CD4-positive, alpha-beta T cell (primary cell): ENCODE measurements at regions not wholly inside any gene's neighbourhood (a gene's known extent, or its start where the extent isn't known, plus 50 kb on each side); places are given as distances from the start of the nearest gene placed in this dataset.

Experiments
- ATAC-seq: fragments of 200-7000 bp; cut with Tn5 transposase; one replicate; pipeline ENCODE4 v1.10.0; 2022; ENCODE audit warnings: mild to moderate bottlenecking; ENCODE audit not compliant: poor library complexity
- CTCF ChIA-PET: fragments of 350-600 bp; sonication (Branson Sonifier 250); formaldehyde crosslinking; loops from one replicate; lab custom pipeline; 2021; ENCODE audit warnings: antibody characterized with exemption, inconsistent platforms; lab: Charles Lee
- POLR2A ChIA-PET: fragments of 350-600 bp; sonication (Branson Sonifier 250); formaldehyde crosslinking; loops from one replicate; lab custom pipeline; 2021; ENCODE audit warnings: antibody characterized with exemption, inconsistent platforms; lab: Charles Lee
- DNase-seq, 14 experiments: peaks; one replicate each; pipeline ENCODE4 v3.0.0-alpha.2; 2013 to 2020; ENCODE audit warnings: mixed read lengths in 2 of 14
- H3K27ac ChIP-seq, 2 donors: one replicate each; pipeline versions ENCODE4 v1.5.1 to v1.7.0; 2013; ENCODE audit warnings: low read length in 2 of 2, low read depth in 1 of 2, mild to moderate bottlenecking in 1 of 2
- H3K27me3 ChIP-seq, 2 experiments: 1 replicate in 1 of 2; 2 replicates in 1 of 2; pipeline versions ENCODE4 v1.6.1 to v1.7.0; 2013; ENCODE audit warnings: low read length in 2 of 2, control low read depth in 1 of 2, mild to moderate bottlenecking in 1 of 2, moderate library complexity in 1 of 2; ENCODE audit not compliant: insufficient read depth in 2 of 2, control insufficient read depth in 1 of 2
- H3K36me3 ChIP-seq: one replicate; pipeline ENCODE4 v1.6.1; 2013; ENCODE audit warnings: low read length, control low read depth; ENCODE audit not compliant: insufficient read depth
- H3K4me1 ChIP-seq: one replicate; pipeline ENCODE4 v1.6.1; 2013; ENCODE audit warnings: low read length, control low read depth; ENCODE audit not compliant: insufficient read depth
- H3K4me3 ChIP-seq: one replicate; pipeline ENCODE4 v1.5.1; 2013; ENCODE audit warnings: mild to moderate bottlenecking, low read length, moderate library complexity
- H3K9me3 ChIP-seq, 2 experiments: 1 replicate in 1 of 2; 2 replicates in 1 of 2; pipeline versions ENCODE4 v1.6.1 to v1.7.0; 2013; ENCODE audit warnings: low read length in 2 of 2, mild to moderate bottlenecking in 2 of 2, control low read depth in 1 of 2, moderate library complexity in 1 of 2; ENCODE audit not compliant: control insufficient read depth in 1 of 2, insufficient read depth in 1 of 2
- H3K27ac Mint-ChIP-seq: one replicate; pipeline ENCODE4 v1.8.0; 2020; ENCODE audit warnings: mixed read lengths
- H3K27me3 Mint-ChIP-seq: one replicate; pipeline ENCODE4 v1.8.0; 2021; ENCODE audit warnings: mixed read lengths
- H3K36me3 Mint-ChIP-seq: one replicate; pipeline ENCODE4 v1.8.0; 2021; ENCODE audit warnings: low read depth, mixed read lengths
- H3K4me1 Mint-ChIP-seq: one replicate; pipeline ENCODE4 v1.8.0; 2021; ENCODE audit warnings: low read depth, mixed read lengths
- H3K4me3 Mint-ChIP-seq: one replicate; pipeline ENCODE4 v1.8.0; 2020; ENCODE audit warnings: mild to moderate bottlenecking, mixed read lengths
- H3K9me3 Mint-ChIP-seq: one replicate; pipeline ENCODE4 v1.8.0; 2020; ENCODE audit warnings: mixed read lengths
- CTCF ChIP-seq: fragments of 200-600 bp; IDR thresholded peaks from one replicate; pipeline ENCODE4 v1.8.0; 2022; ENCODE audit warnings: antibody characterized with exemption, mild to moderate bottlenecking
- intact Hi-C, 2 experiments: fragments of 100-400 bp; cut with DNase I in 1 of 2; cut with micrococcal nuclease in 1 of 2; formaldehyde crosslinking; loops; one replicate each; pipeline versions ENCODE4 v1.15.1 to v1.9.0; 2023 to 2025; cut with DNase I, micrococcal nuclease

GRCh38 chr4:128384091-128384520 lies 96.5 kb upstream of the PGRMC2 start:
- H3K36me3 ChIP-seq, result no peaks in the 10 kb centered on the region
- no peaks in the 10 kb centered on the region for H3K4me1 ChIP-seq
- Mint-ChIP-seq H3K27ac (no peak overlapping the region), H3K9me3 (no peaks in the 10 kb centered on the region), H3K27me3 (no peaks in the 10 kb centered on the region), H3K4me3 (no peak overlapping the region), H3K36me3 (no peaks in the 10 kb centered on the region), H3K4me1 (no peaks in the 10 kb centered on the region)
- POLR2A ChIA-PET, result no interaction called here
- no peak overlapping the region for H3K4me3 ChIP-seq
- DNase-seq (no peak), ATAC-seq (no peak)
- intact Hi-C loops, result no loop called here
- no peak overlapping the region for H3K27ac ChIP-seq
- H3K27me3 ChIP-seq, result no peaks in the 10 kb centered on the region
- no peaks in the 10 kb centered on the region for H3K9me3 ChIP-seq
- no peak for TF ChIP-seq CTCF
- CTCF ChIA-PET, result no interaction called here

GRCh38 chr4:128381748-128382559 lies 94.3 kb upstream of the PGRMC2 start:
- DNase-seq (no peak), ATAC-seq (no peak)
- Mint-ChIP-seq H3K27me3 (no peaks in the 10 kb centered on the region), H3K9me3 (no peaks in the 10 kb centered on the region), H3K4me3 (no peak overlapping the region), H3K4me1 (no peaks in the 10 kb centered on the region), H3K27ac (no peak overlapping the region), H3K36me3 (no peaks in the 10 kb centered on the region)
- H3K27me3 ChIP-seq, result no peaks in the 10 kb centered on the region
- no peaks in the 10 kb centered on the region for H3K4me1 ChIP-seq
- H3K27ac ChIP-seq, result no peak overlapping the region
- no peaks in the 10 kb centered on the region for H3K36me3 ChIP-seq
- H3K4me3 ChIP-seq, result no peak overlapping the region
- peaks cover 0 to 5% of the 10 kb centered on the region in 2 experiments for H3K9me3 ChIP-seq
- CTCF ChIA-PET, result no interaction called here
- POLR2A ChIA-PET, result interaction anchor here (0.8 kb wide), 1 partner anchor 39 kb away, joined by 5 read pairs; no protein-coding TSS in a partner anchor
- intact Hi-C loops, result no loop called here
- no peak for TF ChIP-seq CTCF

GRCh38 chr4:128380306-128380705 lies 92.7 kb upstream of the PGRMC2 start:
- Mint-ChIP-seq H3K36me3 (no peaks in the 10 kb centered on the region), H3K9me3 (peaks cover 2% of the 10 kb centered on the region), H3K27me3 (no peaks in the 10 kb centered on the region), H3K4me1 (no peaks in the 10 kb centered on the region), H3K4me3 (no peak overlapping the region), H3K27ac (no peak overlapping the region)
- Histone ChIP-seq H3K27ac (no peak overlapping the region), H3K36me3 (no peaks in the 10 kb centered on the region), H3K4me1 (no peaks in the 10 kb centered on the region), H3K4me3 (no peak overlapping the region), H3K27me3 (no peaks in the 10 kb centered on the region), H3K9me3 (peaks cover 0 to 6% of the 10 kb centered on the region in 2 experiments)
- ChIA-PET POLR2A (no interaction called here), CTCF (no interaction called here)
- intact Hi-C loops, result no loop called here
- TF ChIP-seq CTCF, result no peak
- no peak for ATAC-seq
- no peak for DNase-seq
